WI38 (cell line): ENCODE measurements at regions not wholly inside any gene's neighbourhood (a gene's known extent, or its start where the extent isn't known, plus 50 kb on each side); places are given as distances from the start of the nearest gene placed in this dataset.

Experiments
- H3K4me3 ChIP-seq: 2 replicates; pipeline ENCODE4 v1.5.1; 2011; ENCODE audit warnings: low read depth, mild to moderate bottlenecking, control low read depth, low read length
- CTCF ChIP-seq: IDR thresholded peaks from 2 replicates; pipeline ENCODE4 v1.5.1; 2012; ENCODE audit warnings: low read depth, mild to moderate bottlenecking, control low read depth, low read length

- TF ChIP-seq CTCF = no peak
- H3K4me3 ChIP-seq = no peak overlapping the region
Measured at GRCh38 chr13:37366044-37366770, 232.4 kb downstream of the POSTN start.

- H3K4me3 ChIP-seq = no peak overlapping the region
- no peak for TF ChIP-seq CTCF
Measured at GRCh38 chr13:37365496-37365895, 233.1 kb downstream of the POSTN start.

GRCh38 chr13:37364956-37365355 lies 233.6 kb downstream of the POSTN start:
- no peak for TF ChIP-seq CTCF
- H3K4me3 ChIP-seq = no peak overlapping the region

GRCh38 chr13:37364007-37364406 lies 234.6 kb downstream of the POSTN start:
- no peak overlapping the region for H3K4me3 ChIP-seq
- TF ChIP-seq CTCF = no peak

GRCh38 chr13:37361608-37362007 lies 237.0 kb downstream of the POSTN start:
- no peak for TF ChIP-seq CTCF

GRCh38 chr13:37360556-37360955 lies 238.0 kb downstream of the POSTN start:
- H3K4me3 ChIP-seq = no peak overlapping the region
- no peak for TF ChIP-seq CTCF

More at GRCh38 chr13:37361608-37362007, 237.0 kb downstream of the POSTN start:
- H3K4me3 ChIP-seq = no peak overlapping the region

- H3K4me3 ChIP-seq = no peak overlapping the region
- TF ChIP-seq CTCF = no peak
Measured at GRCh38 chr13:37357548-37357947, 241.0 kb downstream of the POSTN start.
